ENCODE measurements at regions not wholly inside any gene's neighbourhood (a gene's known extent, or its start where the extent isn't known, plus 50 kb on each side); places are given as distances from the start of the nearest gene placed in this dataset.

GRCh38 chr7:145539910-145540309 lies 576.7 kb upstream of the CNTNAP2 start:
- H3K36me3 ChIP-seq (ENCODE audit: control insufficient read depth, insufficient read depth, low read length): no peaks in the 10 kb centered on the region
- no peak overlapping the region for H3K23ac ChIP-seq (ENCODE audit: low read depth, low read length)
- no peak overlapping the region for H2AK5ac ChIP-seq (ENCODE audit: low read depth, low read length)
- no peaks in the 10 kb centered on the region for H3K4me1 ChIP-seq (ENCODE audit: control insufficient read depth, insufficient read depth, low read length)
- no peak overlapping the region for H4K5ac ChIP-seq (ENCODE audit: low read depth, low read length)
- no peak overlapping the region for H4K8ac ChIP-seq (ENCODE audit: low read depth in 2 of 2, low read length in 2 of 2)
- DNase-seq (no peak), ATAC-seq (ENCODE audit: low read depth) (no peak)
- dilution Hi-C loops (cut with HindIII; ENCODE audit: low sequenced_read_pairs, unreplicated experiment): no loop called here
- H2AK9ac ChIP-seq (replicated peaks; ENCODE audit: low read depth, low read length, poor library complexity): no peak overlapping the region
- H3K27me3 ChIP-seq (ENCODE audit: control insufficient read depth, insufficient read depth, low read length): no peaks in the 10 kb centered on the region
- TF ChIP-seq MAZ (IDR thresholded peaks at IDR 0.05; ENCODE audit: borderline replicate concordance, low read depth, low read length) (no peak), NFE2L2 (IDR thresholded peaks at IDR 0.05; ENCODE audit: low read depth, low read length) (no peak), CEBPB (IDR thresholded peaks at IDR 0.05; ENCODE audit: low read depth, low read length) (no peak), ELK1 (IDR thresholded peaks at IDR 0.05; ENCODE audit: borderline replicate concordance, low read depth, low read length) (no peak), RAD21 (IDR thresholded peaks at IDR 0.05; ENCODE audit: low read length) (no peak), MAFK (IDR thresholded peaks at IDR 0.05; ENCODE audit: low read depth, low read length) (no peak), MXI1 (IDR thresholded peaks at IDR 0.05; ENCODE audit: borderline replicate concordance, low read depth, low read length) (no peak), FOS (IDR thresholded peaks at IDR 0.05; ENCODE audit: low read depth, low read length) (no peak), BHLHE40 (IDR thresholded peaks at IDR 0.05; ENCODE audit: low read depth, low read length) (no peak), RFX5 (IDR thresholded peaks at IDR 0.05; ENCODE audit: low read depth, low read length) (no peak)
- no peak overlapping the region for H2AFZ ChIP-seq (replicated peaks; ENCODE audit: low read length, poor library complexity)
- H3K27ac ChIP-seq (ENCODE audit: insufficient read depth, low read length): no peak overlapping the region
- H3K18ac ChIP-seq (ENCODE audit: low read depth, low read length): no peak overlapping the region
- no peak overlapping the region for H3K9ac ChIP-seq (ENCODE audit: low read depth, low read length)
- no peak overlapping the region for H3K4me3 ChIP-seq (ENCODE audit: insufficient read depth, low read depth, low read length)
- no TSS peak for BruUV-seq (replicated peaks)
- H3K79me1 ChIP-seq (ENCODE audit: low read depth in 1 of 2, low read length in 2 of 2): no peaks in the 10 kb centered on the region
- intact Hi-C loops (cut with micrococcal nuclease): no loop called here
- H2BK15ac ChIP-seq (ENCODE audit: low read depth, low read length): no peak overlapping the region
- H4K91ac ChIP-seq (ENCODE audit: insufficient read depth, low read depth, low read length): no peak overlapping the region
- no peak overlapping the region for H3K14ac ChIP-seq (replicated peaks; ENCODE audit: low read depth, low read length)
- no peak overlapping the region for H2BK120ac ChIP-seq (ENCODE audit: low read depth, low read length)
- in situ Hi-C loops (cut with MboI; ENCODE audit: low sequenced_read_pairs): no loop called here
- ChIA-PET CTCF (no interaction called here), POLR2A (ENCODE audit: unreplicated experiment) (no interaction called here)
- H3K9me1 ChIP-seq (ENCODE audit: insufficient read depth, low read length): no peaks in the 10 kb centered on the region
- no peak overlapping the region for H3K4me2 ChIP-seq (ENCODE audit: low read depth, low read length)
- no CpG with 5 or more reads among the region's 2 CpGs for WGBS, 2 experiments (ENCODE audit: extremely low coverage in 2 of 2, insufficient read length in 1 of 2)
- no peak overlapping the region for H3K4ac ChIP-seq (ENCODE audit: low read depth, low read length)
- no peaks in the 10 kb centered on the region for H3K9me3 ChIP-seq (ENCODE audit: control insufficient read depth, insufficient read depth, low read length)
- no peak overlapping the region for H2BK20ac ChIP-seq (ENCODE audit: low read depth, low read length)
- no peaks in the 10 kb centered on the region for H4K20me1 ChIP-seq (ENCODE audit: insufficient read depth, low read length)
- no peak overlapping the region for H3K56ac ChIP-seq (ENCODE audit: extremely low read depth, insufficient read depth, low read length)
- H2BK5ac ChIP-seq (ENCODE audit: low read depth, low read length, poor library complexity, severe bottlenecking): no peak overlapping the region

Data from IMR-90 (cell line).